K562 (cell line): ENCODE measurements at regions not wholly inside any gene's neighbourhood (a gene's known extent, or its start where the extent isn't known, plus 50 kb on each side); places are given as distances from the start of the nearest gene placed in this dataset.

Experiments
- ATAC-seq: fragments of 200-7000 bp; cut with Tn5 transposase; 3 replicates; pipeline ENCODE4 v1.9.1; 2020; ENCODE audit warnings: moderate library complexity
- BruUV-seq: library from RNA; stranded (reverse); fragments of 400-500 nt; replicated peaks from 2 replicates; lab custom pipeline; 2021; lab: Mats Ljungman, UMichigan
- CTCF ChIA-PET: fragments of 300-600 bp; formaldehyde crosslinking; extraction: SDS; loops from one replicate; lab custom pipeline; 2021; ENCODE audit warnings: low intra/inter-chr PET ratio; lab: Yijun Ruan, JAX
- POLR2A ChIA-PET: fragments of 300-600, 350-650 bp; sonication (Branson Sonifier 250); formaldehyde crosslinking; extraction: SDS; loops from one replicate; lab custom pipeline; 2021; ENCODE audit warnings: antibody characterized with exemption, inconsistent platforms; lab: Yijun Ruan, JAX
- DNase-seq, 4 experiments: peaks; one replicate each; pipeline versions ENCODE4 v3.0.0 to v3.0.0-alpha.2; 2011 to 2018; ENCODE audit warnings: low spot score in 3 of 4, mixed read lengths in 3 of 4; ENCODE audit errors: extremely low read depth in 1 of 4
- FAIRE-seq: peaks from 2 replicates; lab custom pipeline; 2011; peaks lifted over from hg19 to GRCh38; lab: Jason Lieb, UNC
- H2AFZ ChIP-seq: 2 replicates; pipeline ENCODE4 v1.6.0; 2011; ENCODE audit warnings: low read depth, low read length, control low read depth, inconsistent platforms
- H3K27ac ChIP-seq: fragments of 200-600 bp; 3 replicates; pipeline ENCODE4 v1.8.0; 2011; ENCODE audit warnings: low read depth, mild to moderate bottlenecking, control low read depth, inconsistent platforms, low read length, moderate library complexity, mixed read lengths; ENCODE audit errors: extremely low read depth
- H3K27me3 ChIP-seq, 2 experiments: fragments of 300-600 bp in 1 of 2; 2 replicates in 1 of 2; 3 replicates in 1 of 2; pipeline versions ENCODE4 v1.6.0 to v1.8.0; 2011; ENCODE audit warnings: inconsistent platforms in 2 of 2, low read length in 2 of 2, mild to moderate bottlenecking in 1 of 2, mixed read lengths in 1 of 2, moderate library complexity in 1 of 2; ENCODE audit not compliant: control insufficient read depth in 2 of 2, insufficient read depth in 2 of 2
- H3K36me3 ChIP-seq: fragments of 300-600 bp; 3 replicates; pipeline ENCODE4 v1.8.0; 2011; ENCODE audit warnings: mild to moderate bottlenecking, low read length, inconsistent platforms; ENCODE audit not compliant: control insufficient read depth, insufficient read depth
- H3K4me1 ChIP-seq, 2 experiments: fragments of 200-600 bp in 1 of 2; replicated peaks in 1 of 2; 2 replicates in 1 of 2; 3 replicates in 1 of 2; pipeline versions ENCODE4 v1.5.1 to v1.8.0; 2011; ENCODE audit warnings: inconsistent platforms in 2 of 2, low read length in 2 of 2, mild to moderate bottlenecking in 1 of 2, mixed read lengths in 1 of 2, moderate library complexity in 1 of 2; ENCODE audit not compliant: control insufficient read depth in 2 of 2, insufficient read depth in 2 of 2
- H3K4me2 ChIP-seq: 2 replicates; pipeline ENCODE4 v1.6.1; 2011; ENCODE audit warnings: low read length, control low read depth, inconsistent platforms, mixed read lengths; ENCODE audit not compliant: insufficient read depth
- H3K4me3 ChIP-seq: fragments of 200-600 bp; sonication (generic), shearing (Covaris generic); 2 replicates; pipeline ENCODE4 v1.5.1; 2016; ENCODE audit warnings: control low read depth, inconsistent platforms
- H3K79me2 ChIP-seq: fragments of 200-600 bp; 3 replicates; pipeline ENCODE4 v1.8.0; 2011; ENCODE audit warnings: low read length, inconsistent platforms; ENCODE audit not compliant: control insufficient read depth, insufficient read depth
- H3K9ac ChIP-seq, 2 experiments: 2 replicates each; pipeline versions ENCODE4 v1.6.0 to v1.6.1; 2011; ENCODE audit warnings: low read depth in 2 of 2, low read length in 2 of 2, control low read depth in 1 of 2, inconsistent platforms in 1 of 2, mild to moderate bottlenecking in 1 of 2, mixed read lengths in 1 of 2; ENCODE audit not compliant: insufficient read depth in 1 of 2
- H3K9me1 ChIP-seq: one replicate; pipeline ENCODE4 v1.6.0; 2011; ENCODE audit warnings: inconsistent platforms, mild to moderate bottlenecking, low read length, moderate library complexity; ENCODE audit not compliant: control insufficient read depth, insufficient read depth
- H3K9me3 ChIP-seq: replicated peaks from 2 replicates; pipeline ENCODE4 v1.5.1; 2011; ENCODE audit warnings: low read depth, low read length, inconsistent platforms; ENCODE audit not compliant: control insufficient read depth, insufficient read depth
- H4K20me1 ChIP-seq: replicated peaks from 2 replicates; pipeline ENCODE4 v1.6.1; 2011; ENCODE audit warnings: low read length, inconsistent platforms, mixed read lengths; ENCODE audit not compliant: control insufficient read depth, insufficient read depth
- ARID1B ChIP-seq: fragments of 450-650 bp; IDR thresholded peaks from 2 replicates; pipeline ENCODE4 v1.6.1; 2016; ENCODE audit warnings: antibody characterized with exemption, mild to moderate bottlenecking, inconsistent platforms
- DPF2 ChIP-seq: fragments of 450-650 bp; IDR thresholded peaks from 2 replicates; pipeline ENCODE4 v1.6.1; 2016
- EP300 ChIP-seq: IDR thresholded peaks from 2 replicates; pipeline ENCODE4 v1.6.1; 2012; ENCODE audit warnings: low read length, improper control_type of control experiment
- GATAD2A ChIP-seq: fragments of 450-650 bp; IDR thresholded peaks from 2 replicates; pipeline ENCODE4 v1.6.1; 2017
- JUNB ChIP-seq: fragments of 450-650 bp; formaldehyde crosslinking; conservative IDR thresholded peaks from 2 replicates; pipeline ENCODE4 v1.4.0; 2020; ENCODE audit warnings: mild to moderate bottlenecking
- JUND ChIP-seq, 2 experiments: IDR thresholded peaks; 2 replicates in 1 of 2; 3 replicates in 1 of 2; pipeline ENCODE4 v1.6.1; 2011; ENCODE audit warnings: borderline replicate concordance in 2 of 2, low read depth in 2 of 2, low read length in 2 of 2, improper control_type of control experiment in 1 of 2, missing biosample characterization in 1 of 2, missing genetic modification characterization in 1 of 2, missing genetic modification reagents in 1 of 2
- MAFF ChIP-seq: IDR thresholded peaks from 2 replicates; pipeline ENCODE4 v1.6.1; 2012; ENCODE audit warnings: low read length, improper control_type of control experiment
- MAFG ChIP-seq: fragments of 450-650 bp; conservative IDR thresholded peaks from 2 replicates; pipeline ENCODE4 v1.6.1; 2016; ENCODE audit warnings: missing genetic modification characterization, missing compliant biosample characterization
- POLR2B ChIP-seq: fragments of 450-650 bp; IDR thresholded peaks from 2 replicates; pipeline ENCODE4 v1.6.1; 2018; ENCODE audit warnings: low read depth; ENCODE audit not compliant: partially characterized antibody
- RBM14 ChIP-seq: fragments of 200-400 bp; formaldehyde crosslinking; IDR thresholded peaks from 2 replicates; pipeline ENCODE4 v1.6.1; 2018; ENCODE audit warnings: low read depth, mild to moderate bottlenecking, low read length, moderate library complexity, borderline replicate concordance; ENCODE audit not compliant: insufficient read depth
- RFX1 ChIP-seq: fragments of 450-650 bp; IDR thresholded peaks from 2 replicates; pipeline ENCODE4 v1.6.1; 2016; ENCODE audit warnings: mild to moderate bottlenecking, moderate library complexity
- SMARCA4 ChIP-seq: fragments of 450-650 bp; IDR thresholded peaks from 2 replicates; pipeline ENCODE4 v1.6.1; 2016
- SMARCE1 ChIP-seq: fragments of 450-650 bp; IDR thresholded peaks from 2 replicates; pipeline ENCODE4 v1.7.1; 2016; ENCODE audit warnings: mild to moderate bottlenecking
- ZNF253 ChIP-seq: fragments of 250-450 bp; sonication (Bioruptor Pico); conservative IDR thresholded peaks from 2 replicates; pipeline ENCODE4 v1.6.1; 2021; ENCODE audit warnings: mild to moderate bottlenecking
- ZNF316 ChIP-seq: fragments of 450-650 bp; IDR thresholded peaks from 2 replicates; pipeline ENCODE4 v1.6.1; 2016
- in situ Hi-C: fragments of 300-500 bp; cut with MboI; formaldehyde crosslinking; loops from 4 replicates; pipeline ENCODE4 v1.15.0; 2018; ENCODE audit warnings: inconsistent platforms, mixed read lengths
- intact Hi-C: fragments of 100-400 bp; cut with micrococcal nuclease; formaldehyde crosslinking; loops from 2 replicates; pipeline ENCODE4 v1.14.2; 2022
- TF ChIP-seq, protein P1 (sequence below), 2 experiments: fragments of 450-650 bp; conservative IDR thresholded peaks; 2 replicates each; pipeline ENCODE4 v1.6.1; 2017; ENCODE audit warnings: mild to moderate bottlenecking in 2 of 2, moderate library complexity in 2 of 2
- TF ChIP-seq, protein P2 (sequence below): sonication (generic); formaldehyde crosslinking; IDR thresholded peaks from 2 replicates; pipeline ENCODE4 v1.8.1; 2023; ENCODE audit warnings: mild to moderate bottlenecking, missing genetic modification reagents
- TF ChIP-seq, protein P3 (sequence below), 2 experiments: fragments of 200-800 bp in 1 of 2; sonication (Bioruptor generic) in 1 of 2; sonication (generic) in 1 of 2; formaldehyde crosslinking in 1 of 2; IDR thresholded peaks in 1 of 2; conservative IDR thresholded peaks in 1 of 2; 2 replicates each; pipeline versions ENCODE4 v1.5.0 to v1.6.1; 2016 to 2020; ENCODE audit warnings: missing compliant biosample characterization in 1 of 2, missing genetic modification characterization in 1 of 2, missing genetic modification reagents in 1 of 2

DNA sequence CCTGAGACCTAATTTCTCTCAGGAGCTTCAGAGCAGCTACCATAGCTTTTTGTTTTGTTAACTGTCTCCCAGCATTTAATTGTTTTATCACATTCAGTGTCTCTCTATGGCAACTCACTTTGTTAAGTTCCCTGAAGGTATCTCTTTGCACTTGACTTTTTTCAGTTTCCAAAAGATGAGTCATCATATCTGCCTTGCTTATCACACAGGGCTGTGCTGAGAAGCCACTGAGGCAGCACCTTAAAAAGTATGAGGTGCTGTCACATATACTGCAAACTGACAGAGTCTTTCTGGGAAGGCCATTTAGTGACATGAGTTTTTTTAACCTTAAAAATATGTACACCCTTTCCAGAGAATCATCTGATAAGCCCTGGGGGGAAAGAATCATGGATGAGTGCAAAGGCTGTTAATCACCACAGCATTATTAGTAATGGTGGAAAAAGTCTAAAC is 56.8 kb downstream of the PPP1R3C start:
- in situ Hi-C loops, result no loop called here
- Histone ChIP-seq H3K9me1 (no peaks in the 10 kb centered on the region), H4K20me1 (no peaks in the 10 kb centered on the region), H3K27ac (peak overlapping the region; percentile 17; the same call in 2 of the 3 replicates), H3K79me2 (no peaks in the 10 kb centered on the region), H3K9ac (peak overlapping the region in 1 of 2 experiments; percentile 45; a peak in 1 of 4 replicates), H3K4me3 (no peak overlapping the region), H2AFZ (peak overlapping the region; percentile 5; the same call in 1 of the 2 replicates), H3K9me3 (no peaks in the 10 kb centered on the region), H3K27me3 (no peaks in the 10 kb centered on the region), H3K4me1 (peaks cover 0 to 11% of the 10 kb centered on the region in 2 experiments; a peak in 4 of 5 replicates), H3K4me2 (peak overlapping the region; percentile 35; the same call in 1 of the 2 replicates), H3K36me3 (no peaks in the 10 kb centered on the region)
- intact Hi-C loops, result no loop called here
- peak; percentile 72 for ATAC-seq
- ChIA-PET CTCF (no interaction called here), POLR2A (interaction anchor here (1.8 kb wide), 1 partner anchor 9 kb away, joined by 9 read pairs; no protein-coding TSS in a partner anchor)
- BruUV-seq, result no TSS peak
- DNase-seq, result peak; percentile 31 to 69 (median 33)
- FAIRE-seq, result peak; percentile 88
- TF ChIP-seq RFX1 (peak; percentile 49), ARID1B (peak; percentile 79), ZNF316 (peak; percentile 96), POLR2B (no peak), JUND (IDR thresholded peaks at IDR 0.05; ENCODE audit: borderline replicate concordance, low read depth, low read length) (peak; percentile 95), JUND (tag; IDR thresholded peaks at IDR 0.05; ENCODE audit: borderline replicate concordance, low read depth, low read length) (peak; percentile 94; the same call in 2 of the 3 replicates), SMARCE1 (peak; percentile 76), SMARCA4 (peak; percentile 76), GATAD2A (0 out of 2 replicates have a peak, but pooled peaks have one; percentile 24), MAFF (peak; percentile 80), MAFG (tag) (peak; percentile 87), JUNB (CRISPR knock-in tag) (peak; percentile 81), EP300 (peak; percentile 43; the same call in 1 of the 2 replicates), RBM14 (no peak), DPF2 (peak; percentile 87), ZNF253 (no peak)
- TF ChIP-seq, protein P1, sequence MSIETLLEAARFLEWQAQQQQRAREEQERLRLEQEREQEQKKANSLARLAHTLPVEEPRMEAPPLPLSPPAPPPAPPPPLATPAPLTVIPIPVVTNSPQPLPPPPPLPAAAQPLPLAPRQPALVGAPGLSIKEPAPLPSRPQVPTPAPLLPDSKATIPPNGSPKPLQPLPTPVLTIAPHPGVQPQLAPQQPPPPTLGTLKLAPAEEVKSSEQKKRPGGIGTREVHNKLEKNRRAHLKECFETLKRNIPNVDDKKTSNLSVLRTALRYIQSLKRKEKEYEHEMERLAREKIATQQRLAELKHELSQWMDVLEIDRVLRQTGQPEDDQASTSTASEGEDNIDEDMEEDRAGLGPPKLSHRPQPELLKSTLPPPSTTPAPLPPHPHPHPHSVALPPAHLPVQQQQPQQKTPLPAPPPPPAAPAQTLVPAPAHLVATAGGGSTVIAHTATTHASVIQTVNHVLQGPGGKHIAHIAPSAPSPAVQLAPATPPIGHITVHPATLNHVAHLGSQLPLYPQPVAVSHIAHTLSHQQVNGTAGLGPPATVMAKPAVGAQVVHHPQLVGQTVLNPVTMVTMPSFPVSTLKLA (conservative IDR thresholded peaks at IDR 0.05), result no peak
- TF ChIP-seq, protein P2, sequence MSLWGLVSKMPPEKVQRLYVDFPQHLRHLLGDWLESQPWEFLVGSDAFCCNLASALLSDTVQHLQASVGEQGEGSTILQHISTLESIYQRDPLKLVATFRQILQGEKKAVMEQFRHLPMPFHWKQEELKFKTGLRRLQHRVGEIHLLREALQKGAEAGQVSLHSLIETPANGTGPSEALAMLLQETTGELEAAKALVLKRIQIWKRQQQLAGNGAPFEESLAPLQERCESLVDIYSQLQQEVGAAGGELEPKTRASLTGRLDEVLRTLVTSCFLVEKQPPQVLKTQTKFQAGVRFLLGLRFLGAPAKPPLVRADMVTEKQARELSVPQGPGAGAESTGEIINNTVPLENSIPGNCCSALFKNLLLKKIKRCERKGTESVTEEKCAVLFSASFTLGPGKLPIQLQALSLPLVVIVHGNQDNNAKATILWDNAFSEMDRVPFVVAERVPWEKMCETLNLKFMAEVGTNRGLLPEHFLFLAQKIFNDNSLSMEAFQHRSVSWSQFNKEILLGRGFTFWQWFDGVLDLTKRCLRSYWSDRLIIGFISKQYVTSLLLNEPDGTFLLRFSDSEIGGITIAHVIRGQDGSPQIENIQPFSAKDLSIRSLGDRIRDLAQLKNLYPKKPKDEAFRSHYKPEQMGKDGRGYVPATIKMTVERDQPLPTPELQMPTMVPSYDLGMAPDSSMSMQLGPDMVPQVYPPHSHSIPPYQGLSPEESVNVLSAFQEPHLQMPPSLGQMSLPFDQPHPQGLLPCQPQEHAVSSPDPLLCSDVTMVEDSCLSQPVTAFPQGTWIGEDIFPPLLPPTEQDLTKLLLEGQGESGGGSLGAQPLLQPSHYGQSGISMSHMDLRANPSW, result no peak
- TF ChIP-seq, protein P3, sequence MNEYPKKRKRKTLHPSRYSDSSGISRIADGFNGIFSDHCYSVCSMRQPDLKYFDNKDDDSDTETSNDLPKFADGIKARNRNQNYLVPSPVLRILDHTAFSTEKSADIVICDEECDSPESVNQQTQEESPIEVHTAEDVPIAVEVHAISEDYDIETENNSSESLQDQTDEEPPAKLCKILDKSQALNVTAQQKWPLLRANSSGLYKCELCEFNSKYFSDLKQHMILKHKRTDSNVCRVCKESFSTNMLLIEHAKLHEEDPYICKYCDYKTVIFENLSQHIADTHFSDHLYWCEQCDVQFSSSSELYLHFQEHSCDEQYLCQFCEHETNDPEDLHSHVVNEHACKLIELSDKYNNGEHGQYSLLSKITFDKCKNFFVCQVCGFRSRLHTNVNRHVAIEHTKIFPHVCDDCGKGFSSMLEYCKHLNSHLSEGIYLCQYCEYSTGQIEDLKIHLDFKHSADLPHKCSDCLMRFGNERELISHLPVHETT (CRISPR knock-in tag; conservative IDR thresholded peaks at IDR 0.05 in 1 of 2, IDR thresholded peaks at IDR 0.05 in 1 of 2), result no peak
